C4-2B (cell line): ENCODE measurements at regions not wholly inside any gene's neighbourhood (a gene's known extent, or its start where the extent isn't known, plus 50 kb on each side); places are given as distances from the start of the nearest gene placed in this dataset.

Source experiments
- CTCF ChIP-seq: fragments of 450-650 bp; conservative IDR thresholded peaks from 2 replicates; pipeline ENCODE4 v1.5.1; 2017; ENCODE audit warnings: mild to moderate bottlenecking
- ZFX ChIP-seq: fragments of 450-650 bp; IDR thresholded peaks from 2 replicates; pipeline ENCODE4 v1.6.1; 2017

GRCh38 chr1:219825355-219825754, 103.0 kb downstream of the SLC30A10 start:
- no peak for TF ChIP-seq CTCF
- no peak for TF ChIP-seq ZFX
